Ectodermal cell (in vitro differentiated cells): ENCODE measurements at regions not wholly inside any gene's neighbourhood (a gene's known extent, or its start where the extent isn't known, plus 50 kb on each side); places are given as distances from the start of the nearest gene placed in this dataset.

Experiments used
- H3K27ac ChIP-seq: 2 replicates; pipeline ENCODE4 v1.7.0; 2013; ENCODE audit warnings: mild to moderate bottlenecking, low read depth, low read length; ENCODE audit not compliant: insufficient read depth, poor library complexity, severe bottlenecking
- H3K27me3 ChIP-seq: 2 replicates; pipeline ENCODE4 v1.7.0; 2013; ENCODE audit warnings: mild to moderate bottlenecking, low read length; ENCODE audit not compliant: insufficient read depth, control insufficient read depth, poor library complexity, severe bottlenecking
- H3K36me3 ChIP-seq: one replicate; pipeline ENCODE4 v1.7.0; 2013; ENCODE audit warnings: low read length; ENCODE audit not compliant: control insufficient read depth, insufficient read depth
- H3K4me1 ChIP-seq: one replicate; pipeline ENCODE4 v1.7.0; 2013; ENCODE audit warnings: low read length; ENCODE audit not compliant: control insufficient read depth, insufficient read depth
- H3K4me3 ChIP-seq: 2 replicates; pipeline ENCODE4 v1.7.0; 2013; ENCODE audit warnings: low read depth, low read length, control low read depth; ENCODE audit not compliant: insufficient read depth
- H3K9me3 ChIP-seq: 2 replicates; pipeline ENCODE4 v1.7.0; 2013; ENCODE audit warnings: mild to moderate bottlenecking, low read length, moderate library complexity; ENCODE audit not compliant: control insufficient read depth
- WGBS, 2 experiments: methylation state at CpG; one replicate each; pipeline ENCODE4 v1.1.7; 2013; ENCODE audit warnings: missing lambda C conversion rate in 2 of 2; 5-methylcytosine and 5-hydroxymethylcytosine counted together

DNA sequence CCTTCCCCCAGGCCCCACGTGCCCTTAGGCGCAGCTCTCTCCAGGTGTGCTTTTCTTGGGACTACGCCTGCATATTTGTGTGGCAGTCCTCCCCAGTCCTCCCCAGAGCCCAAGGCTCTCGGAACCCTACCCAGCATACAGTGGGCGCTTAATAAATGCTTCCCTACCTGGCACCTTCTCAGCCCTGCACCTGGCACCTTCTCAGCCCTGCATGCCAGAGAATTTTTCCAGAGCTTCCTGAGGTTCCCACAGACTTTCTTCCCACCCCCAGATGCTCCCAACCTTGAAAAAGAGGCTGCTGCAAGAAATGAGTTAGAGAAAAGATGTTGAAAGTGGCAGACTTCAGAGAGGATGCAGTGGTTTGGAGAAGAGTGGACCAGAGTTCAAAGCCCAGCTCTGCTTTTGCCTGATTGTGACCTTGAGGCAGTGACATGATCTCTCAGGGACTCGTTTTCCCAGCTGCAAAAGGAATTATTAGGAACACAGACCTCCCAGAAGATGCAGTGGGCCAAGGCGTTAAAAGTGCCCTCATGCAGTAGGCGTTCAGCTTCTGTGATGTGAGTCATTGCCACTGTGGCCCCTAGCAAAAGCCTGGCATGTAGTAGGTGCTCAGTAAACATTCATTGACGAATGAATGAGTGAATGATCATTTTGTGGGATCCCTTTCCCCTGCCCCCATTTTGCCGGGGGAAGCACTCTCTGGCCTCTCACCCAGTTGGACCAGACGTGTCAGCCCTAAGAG, 167.2 kb downstream of the PHETA1 start:
- no peak overlapping the region for H3K27ac ChIP-seq
- H3K4me3 ChIP-seq = no peak overlapping the region
- H3K4me1 ChIP-seq = peaks cover 7% of the 10 kb centered on the region
- no peaks in the 10 kb centered on the region for H3K27me3 ChIP-seq
- H3K36me3 ChIP-seq = no peaks in the 10 kb centered on the region
- WGBS, 2 experiments = 86 to 91% methylated on average over 11 of the region's 11 CpGs
- H3K9me3 ChIP-seq = no peaks in the 10 kb centered on the region

DNA sequence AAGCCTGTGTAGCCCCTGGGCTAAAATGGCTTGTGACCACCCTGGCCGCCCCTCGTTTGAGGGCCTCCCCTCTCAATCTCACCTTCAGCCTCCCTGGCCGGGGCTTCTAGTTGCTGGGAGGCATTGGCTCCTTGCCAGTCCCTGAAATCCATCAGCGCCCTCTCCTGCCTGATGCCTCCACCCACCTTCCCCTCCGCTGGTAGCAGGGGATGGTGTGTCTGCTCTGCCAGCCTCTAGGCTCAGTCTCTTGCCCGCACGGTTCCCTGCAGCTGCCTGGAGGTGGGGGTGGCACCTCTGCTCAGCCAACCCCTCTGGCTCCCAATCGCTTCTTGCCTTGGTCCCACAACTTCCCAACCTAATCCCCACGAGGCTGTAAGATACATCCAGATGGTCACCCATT, 167.9 kb downstream of the PHETA1 start:
- WGBS, 2 experiments = 60 to 61% methylated on average over 9 of the region's 9 CpGs
- Histone ChIP-seq H3K27ac (no peak overlapping the region), H3K27me3 (no peaks in the 10 kb centered on the region), H3K9me3 (no peaks in the 10 kb centered on the region), H3K4me1 (peaks cover 7% of the 10 kb centered on the region), H3K36me3 (no peaks in the 10 kb centered on the region), H3K4me3 (no peak overlapping the region)

DNA sequence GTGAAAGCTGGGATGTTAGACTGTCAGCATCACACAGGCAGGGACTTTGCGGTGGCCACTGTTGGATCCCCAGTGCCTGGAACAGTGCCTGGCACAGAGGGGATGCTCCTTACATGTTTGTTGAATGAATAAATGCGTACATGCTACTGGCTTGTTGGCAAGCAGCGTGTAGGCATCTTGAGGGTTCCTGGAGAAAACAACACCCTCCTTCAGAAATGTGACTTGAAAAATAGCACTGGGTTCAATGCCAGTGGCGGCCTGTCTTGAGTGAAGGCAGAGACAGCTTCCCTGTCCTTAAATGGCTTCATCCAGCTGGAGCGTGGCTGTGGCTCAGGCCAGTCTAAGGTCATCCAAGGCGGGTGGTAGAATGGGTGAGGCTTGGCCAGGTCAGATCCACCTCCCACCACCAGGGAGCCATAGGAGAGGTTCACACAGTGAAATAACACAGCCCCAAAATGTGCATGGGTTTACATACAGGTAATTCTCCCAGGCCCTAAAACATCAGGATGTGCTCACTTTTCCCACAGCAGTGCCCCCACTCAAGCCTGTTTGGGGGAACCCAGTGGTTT, 171.4 kb downstream of the PHETA1 start:
- H3K36me3 ChIP-seq = no peaks in the 10 kb centered on the region
- H3K4me3 ChIP-seq = no peak overlapping the region
- H3K4me1 ChIP-seq = peaks cover 7% of the 10 kb centered on the region
- H3K9me3 ChIP-seq = no peaks in the 10 kb centered on the region
- WGBS, 2 experiments = 92 to 94% methylated on average over 6 of the region's 6 CpGs
- no peaks in the 10 kb centered on the region for H3K27me3 ChIP-seq
- no peak overlapping the region for H3K27ac ChIP-seq

DNA sequence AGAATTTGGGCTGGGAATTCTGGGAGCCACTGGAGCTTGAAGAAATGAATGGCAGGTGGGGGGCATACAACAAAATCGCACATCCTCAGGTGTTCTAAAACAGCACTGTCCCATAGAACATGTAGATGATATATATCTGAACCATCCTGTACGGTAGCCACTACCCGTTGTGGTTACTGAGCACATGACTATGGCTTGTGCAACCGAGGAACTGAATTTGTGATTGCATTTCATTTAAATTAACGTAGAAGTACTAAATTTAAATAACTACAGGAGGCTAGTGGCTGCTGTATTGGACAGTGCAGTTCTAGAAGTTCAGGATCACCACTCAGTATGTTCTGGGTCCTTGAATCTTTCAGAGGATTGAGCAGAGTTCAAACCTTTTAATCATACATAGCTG, 172.4 kb downstream of the PHETA1 start:
- WGBS, 2 experiments = 91 to 92% methylated on average over 5 of the region's 5 CpGs

DNA sequence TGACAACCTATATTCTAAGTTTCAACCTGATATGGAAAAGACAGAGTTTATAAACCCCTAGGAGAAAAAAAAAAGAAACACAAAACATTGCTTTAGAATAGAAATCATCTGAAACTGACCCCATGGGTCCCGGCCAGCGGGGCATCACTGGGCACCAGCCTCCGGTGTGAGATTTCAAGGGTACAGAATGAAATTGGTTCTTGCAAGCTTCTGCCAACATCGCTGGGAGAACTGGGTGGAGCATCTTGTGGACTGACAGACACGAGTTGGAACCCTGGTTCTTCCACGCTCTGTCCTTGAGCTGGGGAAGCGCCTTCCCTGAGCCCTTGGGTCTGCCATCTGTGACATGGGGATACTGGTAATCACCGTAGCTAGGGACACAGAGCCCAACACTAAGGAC, 173.6 kb downstream of the PHETA1 start:
- Histone ChIP-seq H3K4me1 (no peaks in the 10 kb centered on the region), H3K27ac (no peak overlapping the region), H3K27me3 (no peaks in the 10 kb centered on the region), H3K4me3 (no peak overlapping the region), H3K36me3 (no peaks in the 10 kb centered on the region), H3K9me3 (no peaks in the 10 kb centered on the region)
- 87 to 91% methylated on average over 8 of the region's 8 CpGs for WGBS, 2 experiments

More for the DNA sequence above, 172.4 kb downstream of the PHETA1 start:
- no peaks in the 10 kb centered on the region for H3K36me3 ChIP-seq
- no peaks in the 10 kb centered on the region for H3K9me3 ChIP-seq
- no peaks in the 10 kb centered on the region for H3K27me3 ChIP-seq
- no peak overlapping the region for H3K27ac ChIP-seq
- no peak overlapping the region for H3K4me3 ChIP-seq
- peaks cover 7% of the 10 kb centered on the region for H3K4me1 ChIP-seq

DNA sequence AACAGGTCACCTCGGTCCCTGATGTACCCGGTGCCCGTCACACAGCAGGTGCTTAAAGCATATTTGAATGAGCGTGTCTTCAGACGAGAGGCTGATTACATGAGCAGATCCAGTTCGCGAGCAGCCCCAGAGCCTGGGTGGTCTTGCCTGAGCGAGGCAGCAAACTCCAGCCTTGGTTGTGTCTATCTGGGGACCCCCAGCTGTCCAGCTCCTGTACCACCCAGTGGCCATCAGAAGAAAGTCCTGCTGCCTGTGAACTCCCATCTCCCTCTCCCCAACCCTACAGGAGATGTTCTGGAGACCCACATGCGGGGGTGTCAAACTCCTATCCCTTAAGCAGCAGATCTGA, 174.2 kb downstream of the PHETA1 start:
- Histone ChIP-seq H3K4me1 (no peaks in the 10 kb centered on the region), H3K9me3 (no peaks in the 10 kb centered on the region)

DNA sequence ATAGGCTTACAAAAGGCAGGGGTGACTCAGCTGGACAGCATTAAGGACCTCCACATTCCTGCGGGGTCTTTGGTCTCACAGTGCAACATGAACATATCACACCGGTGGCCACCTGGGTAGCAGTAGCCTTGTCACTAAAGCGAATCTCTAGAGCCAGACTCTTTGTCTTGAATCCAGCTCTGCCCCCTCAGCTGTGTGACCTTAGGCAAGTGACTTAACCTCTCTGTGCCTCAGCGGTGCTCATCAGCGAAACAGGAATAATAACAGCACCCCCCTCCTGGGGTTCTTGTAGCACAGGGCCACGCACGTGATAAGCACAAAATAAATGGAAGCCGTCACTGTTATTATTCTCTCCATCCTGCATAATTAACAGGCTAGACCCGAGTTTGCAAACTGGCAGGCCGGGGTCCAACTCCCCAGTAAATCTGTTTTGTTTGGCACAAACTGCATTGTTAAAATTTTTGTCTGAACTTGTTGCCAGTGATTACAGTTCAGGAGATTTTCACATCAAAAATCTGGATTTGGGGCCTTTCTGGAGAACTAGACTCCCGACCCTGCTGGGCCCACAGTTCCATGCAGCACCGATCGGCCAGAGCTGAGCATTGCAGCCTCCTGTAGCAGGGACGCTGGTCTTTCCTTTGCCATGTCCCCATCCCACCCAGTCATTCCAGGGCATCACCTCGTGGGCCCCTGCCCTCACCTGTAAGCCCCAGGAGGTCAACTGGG, 174.8 kb downstream of the PHETA1 start:
- H3K27ac ChIP-seq = no peak overlapping the region
- no peaks in the 10 kb centered on the region for H3K4me1 ChIP-seq
- no peaks in the 10 kb centered on the region for H3K36me3 ChIP-seq
- WGBS, 2 experiments = 90 to 93% methylated on average over 15 of the region's 15 CpGs
- H3K4me3 ChIP-seq = no peak overlapping the region
- H3K27me3 ChIP-seq = no peaks in the 10 kb centered on the region
- H3K9me3 ChIP-seq = no peaks in the 10 kb centered on the region

More for the DNA sequence above, 174.2 kb downstream of the PHETA1 start:
- WGBS, 2 experiments = 83 to 87% methylated on average over 9 of the region's 9 CpGs
- Histone ChIP-seq H3K4me3 (no peak overlapping the region), H3K27ac (no peak overlapping the region), H3K27me3 (no peaks in the 10 kb centered on the region), H3K36me3 (no peaks in the 10 kb centered on the region)

DNA sequence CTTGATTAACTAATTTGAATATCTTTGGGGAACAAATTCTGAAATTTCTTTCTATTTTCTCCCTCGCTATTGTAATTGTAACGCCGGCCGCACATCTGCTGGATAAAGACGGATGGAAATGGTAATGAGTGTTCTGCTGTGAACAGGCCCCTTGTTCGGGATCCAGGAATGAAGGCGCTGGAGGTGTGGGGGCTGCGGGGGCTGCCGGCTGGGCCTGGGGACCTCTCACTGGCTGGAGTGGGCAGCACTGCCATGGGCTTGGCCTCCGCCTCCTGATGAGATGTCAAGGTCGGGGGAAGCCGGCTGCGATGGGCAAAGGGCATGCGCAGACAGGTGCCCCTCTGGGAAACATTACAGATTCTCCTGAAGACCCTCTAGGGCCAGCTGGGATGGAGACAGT, 175.4 kb downstream of the PHETA1 start:
- H3K4me1 ChIP-seq = no peaks in the 10 kb centered on the region
- no peak overlapping the region for H3K4me3 ChIP-seq
- no peak overlapping the region for H3K27ac ChIP-seq
- no peaks in the 10 kb centered on the region for H3K27me3 ChIP-seq
- H3K36me3 ChIP-seq = no peaks in the 10 kb centered on the region
- 77 to 85% methylated on average over 14 of the region's 14 CpGs for WGBS, 2 experiments
- H3K9me3 ChIP-seq = no peaks in the 10 kb centered on the region

DNA sequence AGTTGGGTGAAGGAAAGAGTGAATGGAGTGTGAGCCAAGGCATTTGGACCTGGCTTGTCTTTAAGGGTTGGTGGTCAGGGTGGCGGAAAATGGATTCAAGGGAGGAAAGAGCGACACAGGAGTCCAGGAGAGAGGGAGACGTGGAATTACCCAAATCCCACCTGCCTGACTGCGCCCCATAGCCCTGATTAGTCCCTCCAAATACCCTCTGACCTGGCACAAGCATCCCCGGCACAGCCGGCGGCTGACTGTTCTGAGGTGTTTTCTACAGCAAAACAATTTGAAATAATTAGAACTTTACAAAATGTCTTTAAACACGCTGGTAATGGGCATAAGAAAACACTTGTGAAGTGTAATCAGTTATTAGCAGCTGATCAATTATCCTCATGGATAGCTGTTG, 175.8 kb downstream of the PHETA1 start:
- Histone ChIP-seq H3K4me3 (no peak overlapping the region), H3K9me3 (no peaks in the 10 kb centered on the region), H3K27ac (no peak overlapping the region), H3K4me1 (no peaks in the 10 kb centered on the region), H3K36me3 (no peaks in the 10 kb centered on the region), H3K27me3 (no peaks in the 10 kb centered on the region)
- WGBS, 2 experiments = 90 to 96% methylated on average over 8 of the region's 8 CpGs

DNA sequence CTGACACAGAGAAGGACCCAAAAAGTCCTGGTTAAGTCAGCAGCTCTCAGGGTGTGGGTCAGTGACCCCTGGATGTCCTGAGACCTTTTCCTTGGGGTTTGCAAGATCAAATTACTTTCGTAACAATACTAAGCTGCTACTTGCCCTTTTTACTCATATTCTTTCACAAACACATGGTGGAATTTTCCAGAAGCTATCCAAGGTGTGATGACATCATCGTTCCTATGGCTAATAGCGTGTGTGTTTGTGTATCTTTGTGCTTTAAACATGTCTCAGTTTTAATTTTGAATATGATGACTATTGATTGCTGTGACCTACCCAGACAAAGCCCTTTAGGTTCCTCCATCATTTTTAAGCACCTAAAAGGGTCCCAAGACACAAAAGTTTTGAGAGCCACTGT, 176.2 kb downstream of the PHETA1 start:
- no peaks in the 10 kb centered on the region for H3K27me3 ChIP-seq
- H3K4me3 ChIP-seq = no peak overlapping the region
- WGBS, 2 experiments = 90% methylated on average over 3 of the region's 3 CpGs
- no peaks in the 10 kb centered on the region for H3K4me1 ChIP-seq
- no peak overlapping the region for H3K27ac ChIP-seq
- H3K9me3 ChIP-seq = no peaks in the 10 kb centered on the region
- H3K36me3 ChIP-seq = no peaks in the 10 kb centered on the region
